Astrocyte (in vitro differentiated cells and primary cell): ENCODE measurements at regions not wholly inside any gene's neighbourhood (a gene's known extent, or its start where the extent isn't known, plus 50 kb on each side); places are given as distances from the start of the nearest gene placed in this dataset.

Experiments
- DNase-seq: peaks from one replicate; pipeline ENCODE4 v3.0.0-alpha.2; 2010; ENCODE audit warnings: low read depth
- FAIRE-seq: peaks from 2 replicates; lab custom pipeline; 2011; peaks lifted over from hg19 to GRCh38; lab: Jason Lieb, UNC
- H2AFZ ChIP-seq: 2 replicates; pipeline ENCODE4 v1.6.0; 2012; ENCODE audit warnings: low read depth, low read length, inconsistent platforms
- H3K27ac ChIP-seq: 2 replicates; pipeline ENCODE4 v1.5.1; 2011; ENCODE audit warnings: low read depth, low read length, inconsistent platforms
- H3K27me3 ChIP-seq: 2 replicates; pipeline ENCODE4 v1.6.0; 2011; ENCODE audit warnings: low read length, inconsistent platforms; ENCODE audit not compliant: insufficient read depth
- H3K36me3 ChIP-seq: 2 replicates; pipeline ENCODE4 v1.5.1; 2011; ENCODE audit warnings: low read length, inconsistent platforms; ENCODE audit not compliant: insufficient read depth
- H3K4me1 ChIP-seq: 2 replicates; pipeline ENCODE4 v1.5.1; 2011; ENCODE audit warnings: low read length, inconsistent platforms; ENCODE audit not compliant: insufficient read depth
- H3K4me2 ChIP-seq: 2 replicates; pipeline ENCODE4 v1.6.0; 2012; ENCODE audit warnings: low read length, inconsistent platforms
- H3K4me3 ChIP-seq: 2 replicates; pipeline ENCODE4 v1.5.1; 2011; ENCODE audit warnings: low read depth, mild to moderate bottlenecking, low read length, inconsistent platforms; ENCODE audit not compliant: insufficient read depth
- H3K79me2 ChIP-seq: 2 replicates; pipeline ENCODE4 v1.6.0; 2012; ENCODE audit warnings: mild to moderate bottlenecking, low read length, inconsistent platforms; ENCODE audit not compliant: insufficient read depth
- H3K9ac ChIP-seq: 2 replicates; pipeline ENCODE4 v1.6.0; 2012; ENCODE audit warnings: mild to moderate bottlenecking, low read length, inconsistent platforms
- H3K9me3 ChIP-seq: 2 replicates; pipeline ENCODE4 v1.5.1; 2012; ENCODE audit warnings: low read depth, mild to moderate bottlenecking, low read length, inconsistent platforms; ENCODE audit not compliant: insufficient read depth
- H4K20me1 ChIP-seq: 2 replicates; pipeline ENCODE4 v1.6.0; 2012; ENCODE audit warnings: low read length, inconsistent platforms; ENCODE audit not compliant: insufficient read depth
- H3K27ac Mint-ChIP-seq: one replicate; pipeline ENCODE4 v1.8.0; 2021; ENCODE audit warnings: mild to moderate bottlenecking, mixed read lengths; ENCODE audit not compliant: unreplicated experiment
- H3K27me3 Mint-ChIP-seq: one replicate; pipeline ENCODE4 v1.8.0; 2021; ENCODE audit warnings: low read depth, mixed read lengths; ENCODE audit not compliant: unreplicated experiment
- H3K36me3 Mint-ChIP-seq: one replicate; pipeline ENCODE4 v1.8.0; 2021; ENCODE audit warnings: low read depth, mixed read lengths; ENCODE audit not compliant: unreplicated experiment
- H3K4me1 Mint-ChIP-seq: one replicate; pipeline ENCODE4 v1.8.0; 2021; ENCODE audit warnings: low read depth, mixed read lengths; ENCODE audit not compliant: unreplicated experiment
- H3K4me3 Mint-ChIP-seq: one replicate; pipeline ENCODE4 v1.8.0; 2021; ENCODE audit warnings: mild to moderate bottlenecking, moderate library complexity, mixed read lengths; ENCODE audit not compliant: unreplicated experiment
- H3K9me3 Mint-ChIP-seq: one replicate; pipeline ENCODE4 v1.8.0; 2021; ENCODE audit warnings: mild to moderate bottlenecking, mixed read lengths; ENCODE audit not compliant: unreplicated experiment
- CTCF ChIP-seq: IDR thresholded peaks from 2 replicates; pipeline ENCODE4 v1.5.1; 2011; ENCODE audit warnings: low read depth, mild to moderate bottlenecking, inconsistent platforms, low read length, moderate library complexity; ENCODE audit not compliant: insufficient read depth
- EZH2 ChIP-seq: IDR thresholded peaks from 2 replicates; pipeline ENCODE4 v1.6.1; 2012; ENCODE audit warnings: mild to moderate bottlenecking, low read length, inconsistent platforms; ENCODE audit not compliant: insufficient read depth

GRCh38 chr3:82132210-82133069, 371.0 kb upstream of the GBE1 start:
- H3K27me3 Mint-ChIP-seq: no peaks in the 10 kb centered on the region
- H3K4me1 Mint-ChIP-seq: peaks cover 2% of the 10 kb centered on the region
- no peaks in the 10 kb centered on the region for H3K9me3 Mint-ChIP-seq
- no peaks in the 10 kb centered on the region for H3K79me2 ChIP-seq
- no peak overlapping the region for H2AFZ ChIP-seq
- TF ChIP-seq EZH2 (no peak), CTCF (no peak)
- no peaks in the 10 kb centered on the region for H3K36me3 ChIP-seq
- H3K4me3 ChIP-seq: no peak overlapping the region
- FAIRE-seq (no peak), DNase-seq (no peak)
- H3K9ac ChIP-seq: no peak overlapping the region
- H4K20me1 ChIP-seq: no peaks in the 10 kb centered on the region
- no peak overlapping the region for H3K27ac ChIP-seq
- H3K27ac Mint-ChIP-seq: no peak overlapping the region
- H3K9me3 ChIP-seq: no peaks in the 10 kb centered on the region
- H3K27me3 ChIP-seq: no peaks in the 10 kb centered on the region
- no peak overlapping the region for H3K4me3 Mint-ChIP-seq
- H3K4me2 ChIP-seq: no peak overlapping the region
- no peaks in the 10 kb centered on the region for H3K4me1 ChIP-seq
- H3K36me3 Mint-ChIP-seq: no peaks in the 10 kb centered on the region

- no peak overlapping the region for H3K4me2 ChIP-seq
- no peaks in the 10 kb centered on the region for H3K9me3 ChIP-seq
- Mint-ChIP-seq H3K27ac (no peak overlapping the region), H3K9me3 (no peaks in the 10 kb centered on the region), H3K27me3 (no peaks in the 10 kb centered on the region), H3K4me1 (peaks cover 2% of the 10 kb centered on the region), H3K36me3 (no peaks in the 10 kb centered on the region), H3K4me3 (no peak overlapping the region)
- H4K20me1 ChIP-seq: no peaks in the 10 kb centered on the region
- H3K27ac ChIP-seq: no peak overlapping the region
- FAIRE-seq (no peak), DNase-seq (no peak)
- H3K79me2 ChIP-seq: no peaks in the 10 kb centered on the region
- H2AFZ ChIP-seq: no peak overlapping the region
- no peaks in the 10 kb centered on the region for H3K36me3 ChIP-seq
- no peak overlapping the region for H3K4me3 ChIP-seq
- TF ChIP-seq EZH2 (no peak), CTCF (no peak)
- no peaks in the 10 kb centered on the region for H3K27me3 ChIP-seq
- no peak overlapping the region for H3K9ac ChIP-seq
- H3K4me1 ChIP-seq: no peaks in the 10 kb centered on the region
Observed at GRCh38 chr3:82130046-82130445, 368.6 kb upstream of the GBE1 start.

- TF ChIP-seq CTCF (no peak), EZH2 (no peak)
- H3K79me2 ChIP-seq: no peaks in the 10 kb centered on the region
- FAIRE-seq: no peak
- no peaks in the 10 kb centered on the region for H3K9me3 ChIP-seq
- DNase-seq: no peak
- no peak overlapping the region for H3K4me2 ChIP-seq
- Mint-ChIP-seq H3K27me3 (no peaks in the 10 kb centered on the region), H3K4me1 (peaks cover 2% of the 10 kb centered on the region), H3K27ac (no peak overlapping the region), H3K36me3 (no peaks in the 10 kb centered on the region), H3K4me3 (no peak overlapping the region), H3K9me3 (no peaks in the 10 kb centered on the region)
- no peaks in the 10 kb centered on the region for H3K4me1 ChIP-seq
- no peak overlapping the region for H3K27ac ChIP-seq
- no peaks in the 10 kb centered on the region for H3K27me3 ChIP-seq
- H3K4me3 ChIP-seq: no peak overlapping the region
- H3K9ac ChIP-seq: no peak overlapping the region
- no peak overlapping the region for H2AFZ ChIP-seq
- no peaks in the 10 kb centered on the region for H4K20me1 ChIP-seq
- H3K36me3 ChIP-seq: no peaks in the 10 kb centered on the region
Observed at GRCh38 chr3:82129221-82129801, 367.9 kb upstream of the GBE1 start.
